CD4-positive, alpha-beta T cell treated with Interleukin-15 for 1 hour (primary cell): ENCODE measurements at regions not wholly inside any gene's neighbourhood (a gene's known extent, or its start where the extent isn't known, plus 50 kb on each side); places are given as distances from the start of the nearest gene placed in this dataset.
"Not testable (repeated sequence)": the region's sequence is repeated elsewhere in the genome, so short reads cannot be mapped to it uniquely, and the experiment has no call there.

Experiments used
- DNase-seq: peaks from one replicate; pipeline ENCODE4 v3.0.0-alpha.2; 2020

DNA sequence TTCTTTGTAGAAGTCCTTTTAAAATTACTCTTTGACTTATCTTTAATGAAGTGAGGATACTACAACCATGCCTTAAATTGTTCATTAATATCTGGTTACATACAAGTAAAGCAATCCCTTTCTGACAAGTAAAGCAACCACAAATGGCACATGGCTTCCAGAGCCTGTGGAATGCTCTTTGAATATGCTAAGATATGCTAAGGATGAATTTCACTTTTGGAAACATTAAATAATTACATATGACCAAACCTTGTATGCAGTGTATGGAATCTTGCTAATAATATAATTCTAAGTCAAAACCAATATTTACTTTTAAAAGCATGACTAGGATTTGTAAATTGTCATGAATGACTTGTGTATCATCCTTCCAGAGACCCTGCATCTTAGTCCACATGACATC lies 1711.2 kb upstream of the CELF4 start:
- DNase-seq: no peak

DNA sequence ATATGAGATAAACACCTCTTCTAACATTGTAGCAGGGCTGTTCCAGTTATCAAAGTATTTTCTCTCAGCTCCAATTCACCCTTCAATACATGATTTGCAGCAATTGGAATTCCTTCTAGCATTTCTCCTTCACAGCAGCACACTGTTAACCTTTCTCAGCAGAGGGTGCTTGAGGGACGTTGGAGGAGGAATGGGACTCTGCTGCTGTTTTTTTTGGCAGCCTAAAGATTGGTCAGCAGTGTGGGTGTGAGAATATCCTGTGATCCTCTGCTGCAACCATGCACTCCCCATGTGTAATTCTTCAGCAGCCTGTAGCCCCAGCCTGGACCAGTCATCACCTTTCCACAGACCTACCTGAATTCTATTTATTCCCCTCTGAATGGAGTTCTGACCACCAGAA lies 1708.9 kb upstream of the CELF4 start:
- no peak for DNase-seq

GRCh38 chr18:39272230-39272629 lies 1706.6 kb upstream of the CELF4 start:
- no peak for DNase-seq

GRCh38 chr18:39271654-39272053 lies 1706.1 kb upstream of the CELF4 start:
- no peak for DNase-seq

DNA sequence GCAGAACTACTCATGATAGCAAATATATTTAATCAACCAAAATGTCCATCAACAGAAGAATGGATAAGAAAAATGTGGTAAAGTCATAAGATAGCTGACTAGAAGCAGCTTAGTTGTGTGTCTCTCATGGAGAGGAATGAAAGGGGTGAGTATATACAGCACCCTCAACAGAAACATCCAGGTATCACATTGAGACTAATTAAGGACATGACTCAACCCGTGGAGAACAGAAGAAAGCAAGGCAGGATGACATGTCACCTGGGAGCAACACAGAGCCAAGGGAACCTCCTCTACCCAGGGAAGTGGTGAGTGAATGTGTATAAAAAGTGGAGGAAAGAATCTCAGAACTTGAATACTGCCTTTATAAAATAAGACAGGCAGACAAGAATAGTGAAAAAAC lies 1695.0 kb upstream of the CELF4 start:
- no peak for DNase-seq

GRCh38 chr18:39259736-39260135 lies 1694.1 kb upstream of the CELF4 start:
- DNase-seq: no peak

DNA sequence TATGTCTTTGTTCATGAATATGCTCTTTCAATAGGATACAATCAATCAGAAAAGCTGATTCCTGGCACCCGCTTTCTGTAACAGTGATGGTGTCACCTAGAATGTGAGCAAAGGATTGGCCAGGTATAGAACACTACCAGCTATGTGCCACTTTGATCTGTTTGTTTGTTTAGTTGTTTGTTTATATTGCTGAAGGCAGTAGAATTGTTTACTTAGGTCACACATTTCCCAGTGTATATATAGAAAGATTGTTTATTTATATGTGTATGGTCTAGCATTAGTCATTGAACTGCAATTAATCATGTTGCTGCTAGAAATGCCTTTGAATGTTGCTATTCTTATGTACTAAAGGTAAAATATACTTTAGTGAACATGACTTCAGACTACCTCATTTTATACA lies 1678.6 kb upstream of the CELF4 start:
- no peak for DNase-seq

- no peak for DNase-seq
Measured at GRCh38 chr18:39241534-39241933, 1675.9 kb upstream of the CELF4 start.

DNA sequence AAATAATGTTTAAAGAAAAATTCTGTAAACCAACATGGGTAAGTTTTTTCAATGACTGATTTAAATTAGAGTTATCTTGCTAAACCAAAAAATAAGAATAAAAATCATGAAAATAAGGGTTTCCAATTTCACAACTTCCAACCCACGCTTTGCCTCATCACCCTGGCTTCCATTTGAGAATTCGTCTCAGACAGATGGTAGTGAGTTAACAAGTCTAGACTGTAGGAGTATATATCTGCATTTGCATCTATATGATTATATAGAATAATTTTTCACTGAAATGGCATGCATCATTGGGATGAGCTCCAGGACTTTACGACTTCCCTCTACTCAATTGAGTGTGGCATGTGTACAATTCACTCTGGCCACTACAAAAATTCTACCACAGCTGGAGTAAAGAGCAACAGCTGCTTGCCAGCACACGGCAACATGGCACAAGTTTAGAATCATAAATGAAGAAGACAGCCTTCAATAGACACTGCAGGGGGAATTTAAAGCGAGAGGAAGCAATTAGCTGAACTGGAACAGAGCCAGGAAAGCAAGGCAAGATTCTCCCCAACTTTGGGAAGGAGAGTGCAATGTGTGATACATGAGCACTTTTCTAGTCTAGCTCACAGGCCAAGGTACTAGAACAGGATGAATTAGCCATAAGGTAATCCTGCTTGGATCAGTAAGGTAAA lies 1673.5 kb upstream of the CELF4 start:
- no peak for DNase-seq

DNA sequence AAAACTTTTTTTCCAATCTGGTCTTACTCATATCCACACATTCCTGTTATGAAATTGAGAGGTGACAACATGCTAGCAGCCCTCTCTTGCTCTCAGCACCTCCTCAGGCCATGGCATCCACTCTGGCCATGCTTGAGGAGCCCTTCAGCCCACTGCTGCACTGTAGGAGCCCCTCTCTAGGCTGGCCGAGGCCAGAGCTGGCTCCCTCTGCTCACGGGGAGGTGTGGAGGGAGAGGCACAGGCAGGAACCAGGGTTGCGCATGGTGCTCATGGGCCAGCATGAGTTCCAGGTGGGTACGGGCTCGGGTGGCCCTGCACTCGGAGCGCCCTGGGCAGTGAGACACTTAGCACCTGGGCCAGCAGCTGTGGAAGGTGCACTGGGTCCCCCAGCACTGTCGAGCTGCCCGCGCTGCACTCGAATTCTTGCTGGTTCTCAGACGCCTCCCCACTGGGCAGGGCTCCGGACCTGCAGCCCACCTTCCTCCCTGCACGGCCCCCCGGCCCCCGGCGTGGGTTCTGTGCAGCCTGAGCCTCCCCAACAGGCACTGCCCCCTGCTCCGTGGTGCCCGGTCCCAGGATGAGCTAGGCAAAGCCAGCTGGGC lies 1669.6 kb upstream of the CELF4 start:
- no peak for DNase-seq

DNA sequence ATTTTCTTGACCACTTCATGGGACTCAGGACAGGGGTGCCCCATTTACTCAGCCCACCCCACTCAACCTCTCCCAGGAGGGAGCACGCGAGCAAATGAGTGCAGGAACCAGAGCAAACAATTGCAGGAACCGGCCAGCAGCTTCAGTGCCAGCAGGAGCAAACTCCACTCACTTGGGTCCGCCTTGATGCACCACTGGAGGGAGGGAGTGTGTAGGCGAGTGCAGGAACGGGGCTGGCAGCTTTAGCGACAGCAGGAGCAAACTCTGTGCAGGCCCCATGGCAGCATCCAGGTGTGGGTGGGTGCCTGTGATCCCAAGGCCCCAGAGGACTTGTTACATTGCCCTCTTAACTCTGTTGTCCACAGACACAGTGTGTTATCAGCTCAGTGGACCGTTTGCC lies 1667.3 kb upstream of the CELF4 start:
- no peak for DNase-seq

- no peak for DNase-seq
Measured at GRCh38 chr18:39232490-39232889, 1666.9 kb upstream of the CELF4 start.

GRCh38 chr18:39230086-39230803 lies 1664.6 kb upstream of the CELF4 start:
- DNase-seq: no peak

- not testable (repeated sequence) for DNase-seq
Measured at GRCh38 chr18:39227769-39228168, 1662.2 kb upstream of the CELF4 start.

DNA sequence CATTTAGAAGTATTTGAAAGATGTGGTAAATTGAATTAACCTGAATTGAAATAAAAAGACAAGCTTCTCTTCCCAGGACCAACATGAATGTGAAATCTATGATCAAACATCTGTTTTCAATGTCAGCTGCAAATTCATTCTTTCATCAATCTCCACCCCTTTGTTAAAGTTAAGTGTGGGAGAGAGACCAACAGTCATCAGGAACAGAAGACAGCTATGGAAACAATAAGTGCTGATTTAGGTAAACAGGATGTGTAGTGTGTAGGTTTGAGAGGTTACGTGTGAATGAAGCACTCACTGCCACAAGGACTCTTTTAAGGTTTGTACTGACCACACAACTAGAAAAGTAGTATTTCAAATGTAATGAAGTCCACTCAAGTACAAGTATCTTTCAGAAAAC lies 1659.8 kb upstream of the CELF4 start:
- DNase-seq: no peak

- no peak for DNase-seq
Measured at GRCh38 chr18:39223283-39223682, 1657.7 kb upstream of the CELF4 start.

- DNase-seq: no peak
Measured at GRCh38 chr18:39215920-39216319, 1650.3 kb upstream of the CELF4 start.

- no peak for DNase-seq
Measured at GRCh38 chr18:39211461-39211860, 1645.9 kb upstream of the CELF4 start.

DNA sequence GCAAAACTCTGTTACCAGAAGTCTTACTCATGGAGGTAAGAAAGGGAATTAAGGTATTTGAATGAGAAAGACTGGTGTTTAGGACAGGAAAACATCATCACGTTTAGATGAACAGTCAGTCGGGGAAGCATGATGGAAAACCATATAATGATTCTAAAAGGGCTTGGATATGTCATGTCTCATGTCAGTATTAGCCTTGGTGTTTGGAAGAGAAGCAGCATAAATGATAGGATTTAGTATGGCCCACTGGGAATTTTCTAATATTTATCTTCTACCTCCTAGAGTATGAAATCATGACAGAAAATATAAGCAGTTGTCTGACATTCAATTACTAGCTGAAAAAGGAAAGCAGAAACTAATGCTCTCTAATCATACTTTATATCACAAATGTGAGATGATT lies 1643.6 kb upstream of the CELF4 start:
- no peak for DNase-seq

DNA sequence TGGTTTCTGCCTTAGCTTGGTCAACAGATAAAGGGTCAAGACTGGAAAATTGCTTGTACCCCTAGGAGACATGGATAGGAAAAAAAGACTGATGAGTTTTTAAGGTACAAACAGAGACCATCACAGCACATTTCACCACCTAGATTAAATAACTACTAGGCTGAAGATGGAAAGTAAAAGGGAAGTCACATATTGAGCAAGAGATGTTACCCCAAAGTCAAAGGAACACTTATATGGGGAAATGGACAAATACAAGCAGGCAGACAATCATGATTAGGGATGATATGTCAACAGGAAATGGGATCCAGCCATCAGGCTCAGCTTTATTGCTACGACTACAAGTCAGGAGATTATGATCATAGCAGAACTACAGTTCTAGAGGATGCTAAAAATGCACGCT lies 1643.1 kb upstream of the CELF4 start:
- DNase-seq: no peak

DNA sequence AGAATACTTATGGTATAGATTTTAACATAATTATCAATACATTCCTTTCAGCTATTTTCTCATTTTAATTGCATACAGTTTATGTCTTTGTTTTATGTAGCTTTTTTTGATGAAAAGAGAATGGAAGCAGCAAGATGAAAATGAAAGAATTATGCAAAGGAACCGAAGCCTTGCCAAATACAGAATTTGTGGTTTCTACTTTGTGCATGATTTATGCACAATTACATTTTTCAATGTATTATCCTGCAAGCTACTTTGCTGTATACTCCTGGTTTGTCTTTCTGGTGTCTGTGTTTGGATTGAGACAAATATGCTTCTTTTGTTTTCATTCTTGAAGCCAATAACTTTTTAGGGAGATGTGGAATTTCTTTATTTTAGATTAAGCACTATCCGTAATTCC lies 1642.6 kb upstream of the CELF4 start:
- no peak for DNase-seq

DNA sequence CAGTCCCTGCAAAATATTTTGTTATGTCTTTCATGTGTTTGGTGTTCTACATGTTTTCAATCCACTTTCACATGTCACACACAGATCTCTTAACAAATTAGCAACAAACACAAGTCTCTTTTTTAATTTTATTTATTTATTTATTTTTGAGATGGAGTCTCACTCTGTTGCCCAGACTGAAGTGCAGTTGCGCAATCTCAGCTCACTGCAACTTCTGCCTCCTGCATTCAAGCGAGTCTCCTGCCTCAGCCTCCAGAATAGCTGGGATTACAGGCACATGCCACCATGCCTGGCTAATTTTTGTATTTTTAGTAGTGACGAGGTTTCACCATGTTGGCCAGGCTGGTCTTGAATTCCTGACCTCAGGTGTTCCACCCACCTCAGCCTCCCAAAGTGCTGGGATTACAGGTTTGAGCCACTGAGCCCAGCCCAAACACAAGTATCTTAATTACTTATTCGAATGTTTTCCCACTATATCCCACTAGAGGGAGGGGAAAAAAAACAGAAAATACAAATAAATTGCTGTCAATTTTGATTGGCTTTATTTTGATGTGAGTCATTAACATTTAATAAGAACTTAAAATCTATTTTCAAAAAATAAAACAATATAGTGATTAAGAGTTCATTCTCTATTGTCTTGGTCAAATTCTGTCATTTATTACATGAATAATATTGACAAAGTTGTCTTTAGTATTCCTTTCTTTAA lies 1641.0 kb upstream of the CELF4 start:
- DNase-seq: not testable (repeated sequence)

GRCh38 chr18:39205565-39206195 lies 1640.1 kb upstream of the CELF4 start:
- DNase-seq: no peak
